GM12875 (cell line): ENCODE measurements at regions not wholly inside any gene's neighbourhood (a gene's known extent, or its start where the extent isn't known, plus 50 kb on each side); places are given as distances from the start of the nearest gene placed in this dataset.

Source experiments
- H3K4me3 ChIP-seq: one replicate; pipeline ENCODE4 v1.5.1; 2011; ENCODE audit warnings: low read depth, low read length, control low read depth
- CTCF ChIP-seq: IDR thresholded peaks from 2 replicates; pipeline ENCODE4 v1.5.1; 2011; ENCODE audit warnings: low read depth, mild to moderate bottlenecking, control low read depth, inconsistent platforms, low read length, moderate library complexity, borderline replicate concordance; ENCODE audit not compliant: insufficient read depth

- H3K4me3 ChIP-seq, result no peak overlapping the region
- TF ChIP-seq CTCF, result no peak
Observed at GRCh38 chr6:137409266-137409777, 84.9 kb downstream of the OLIG3 start.

DNA sequence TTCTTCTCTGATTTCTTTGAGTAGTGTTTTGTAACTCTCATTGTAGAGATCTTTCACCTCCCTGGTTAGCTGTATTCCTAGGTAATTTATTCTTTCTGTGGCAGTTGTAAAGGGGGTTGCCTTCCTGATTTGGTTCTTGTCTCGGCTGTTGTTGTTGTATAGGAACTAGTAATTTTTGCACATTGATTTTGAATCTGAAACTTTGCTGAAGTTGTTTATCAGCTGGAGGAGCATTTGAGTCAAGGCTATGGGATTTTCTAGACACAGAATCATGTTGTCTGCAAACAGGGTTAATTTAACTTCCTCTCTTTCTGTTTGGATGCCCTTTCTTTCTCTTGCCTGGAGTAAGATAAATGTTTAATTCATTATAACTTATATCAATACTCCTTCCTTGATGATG is 86.4 kb downstream of the OLIG3 start:
- TF ChIP-seq CTCF, result no peak
- H3K4me3 ChIP-seq, result no peak overlapping the region

DNA sequence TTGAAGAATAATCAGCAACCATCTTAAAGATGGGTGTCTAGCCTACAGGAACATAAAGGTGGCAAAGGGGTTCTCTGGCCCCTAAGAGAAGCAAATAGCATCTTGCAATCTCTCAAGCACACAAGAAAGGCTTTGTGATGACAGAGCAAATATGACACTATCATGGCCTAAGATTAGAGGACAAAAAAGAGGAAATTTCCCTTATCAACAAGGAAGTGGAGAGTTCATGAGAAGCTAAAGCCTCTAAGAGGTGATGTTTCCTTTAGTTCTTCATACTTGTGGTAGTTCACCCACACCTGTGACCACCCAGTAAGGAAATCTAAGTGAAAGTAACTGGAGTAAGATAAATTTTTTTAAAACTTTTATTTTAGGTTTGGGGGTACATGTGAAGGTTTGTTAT is 88.4 kb downstream of the OLIG3 start:
- no peak for TF ChIP-seq CTCF
- no peak overlapping the region for H3K4me3 ChIP-seq

GRCh38 chr6:137403855-137404254 is 90.3 kb downstream of the OLIG3 start:
- H3K4me3 ChIP-seq, result no peak overlapping the region
- no peak for TF ChIP-seq CTCF

DNA sequence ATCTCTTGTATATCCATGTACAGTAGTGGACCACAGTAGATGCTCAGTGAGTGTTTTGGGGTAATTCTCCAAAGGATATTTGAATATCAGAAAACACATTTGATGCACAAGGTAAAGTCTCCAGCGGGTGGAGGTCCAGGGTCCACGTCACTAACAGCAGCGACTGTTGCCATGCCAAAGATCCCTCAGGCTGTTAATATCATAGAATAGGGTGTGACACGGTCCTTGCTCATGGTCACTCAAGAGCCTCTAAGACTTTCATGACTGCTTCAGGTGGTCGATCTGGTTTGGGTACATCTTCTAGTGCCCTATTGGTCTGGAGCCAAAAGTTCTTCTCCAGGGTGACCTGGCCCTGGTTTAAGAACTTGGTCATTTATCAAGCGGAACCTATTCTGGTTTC is 90.8 kb downstream of the OLIG3 start:
- TF ChIP-seq CTCF, result no peak
- no peak overlapping the region for H3K4me3 ChIP-seq

GRCh38 chr6:137402143-137402680 is 92.0 kb downstream of the OLIG3 start:
- H3K4me3 ChIP-seq, result no peak overlapping the region
- no peak for TF ChIP-seq CTCF

DNA sequence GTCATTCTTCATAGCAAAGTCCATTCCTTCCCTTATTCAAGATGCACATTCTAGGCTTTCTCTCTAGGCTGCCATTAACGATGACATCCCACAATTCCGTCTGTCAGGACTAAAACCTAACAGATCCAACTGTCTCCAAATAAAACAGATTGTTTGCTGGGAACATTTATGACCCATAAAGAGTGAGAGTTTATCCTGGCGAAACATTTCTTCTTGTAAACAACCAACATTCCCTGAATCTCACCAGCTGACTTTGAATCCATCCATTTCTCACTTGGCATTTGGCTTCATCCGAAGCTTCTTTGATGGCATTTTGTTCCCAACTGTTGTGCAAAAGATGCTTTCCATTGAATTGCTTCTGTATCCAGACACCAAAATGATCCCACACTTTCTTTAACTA is 93.1 kb downstream of the OLIG3 start:
- no peak for TF ChIP-seq CTCF

More for the DNA sequence above, 93.1 kb downstream of the OLIG3 start:
- H3K4me3 ChIP-seq, result no peak overlapping the region
